CD4-positive, alpha-beta T cell treated with Interleukin-4 for 1 hour (primary cell): ENCODE measurements at regions not wholly inside any gene's neighbourhood (a gene's known extent, or its start where the extent isn't known, plus 50 kb on each side); places are given as distances from the start of the nearest gene placed in this dataset.
"Not testable (repeated sequence)": the region's sequence is repeated elsewhere in the genome, so short reads cannot be mapped to it uniquely, and the experiment has no call there.

ENCODE experiments used
- DNase-seq, 2 donors: peaks; one replicate each; pipeline ENCODE4 v3.0.0-alpha.2; 2020 to 2022

GRCh38 chr6:19892260-19892659 is 55.1 kb downstream of the ID4 start:
- no peak for DNase-seq

GRCh38 chr6:19895866-19896692 is 58.9 kb downstream of the ID4 start:
- DNase-seq: no peak

- DNase-seq: no peak
Observed at GRCh38 chr6:19896693-19897010, 59.5 kb downstream of the ID4 start.

- DNase-seq: no peak
Observed at GRCh38 chr6:19898141-19898740, 61.1 kb downstream of the ID4 start.

- no peak for DNase-seq
Observed at GRCh38 chr6:19902201-19902600, 65.0 kb downstream of the ID4 start.

GRCh38 chr6:19904408-19904807 is 67.2 kb downstream of the ID4 start:
- not testable (repeated sequence) for DNase-seq

- DNase-seq: no peak
Observed at GRCh38 chr6:19905584-19905983, 68.4 kb downstream of the ID4 start.

GRCh38 chr6:19906171-19906570 is 69.0 kb downstream of the ID4 start:
- DNase-seq: no peak

- DNase-seq: no peak
Observed at GRCh38 chr6:19911223-19911622, 74.1 kb downstream of the ID4 start.

GRCh38 chr6:19918436-19918835 is 81.3 kb downstream of the ID4 start:
- DNase-seq: no peak

- DNase-seq: no peak
Observed at GRCh38 chr6:19921786-19922185, 84.6 kb downstream of the ID4 start.

GRCh38 chr6:19925533-19925932 is 88.4 kb downstream of the ID4 start:
- DNase-seq: no peak

- no peak for DNase-seq
Observed at GRCh38 chr6:19928461-19928860, 91.3 kb downstream of the ID4 start.

- no peak for DNase-seq
Observed at GRCh38 chr6:19929312-19929711, 92.1 kb downstream of the ID4 start.

- DNase-seq: no peak
Observed at GRCh38 chr6:19934996-19935591, 97.9 kb downstream of the ID4 start.

GRCh38 chr6:19939321-19939720 is 102.2 kb downstream of the ID4 start:
- DNase-seq: not testable (repeated sequence)

- DNase-seq: not testable (repeated sequence)
Observed at GRCh38 chr6:19939926-19940325, 102.8 kb downstream of the ID4 start.

GRCh38 chr6:19943042-19943441 is 105.9 kb downstream of the ID4 start:
- no peak for DNase-seq

- no peak for DNase-seq
Observed at GRCh38 chr6:19945843-19946358, 108.7 kb downstream of the ID4 start.

- DNase-seq: no peak
Observed at GRCh38 chr6:19949155-19949554, 112.0 kb downstream of the ID4 start.

GRCh38 chr6:19964115-19964514 is 126.9 kb downstream of the ID4 start:
- no peak for DNase-seq

GRCh38 chr6:19968201-19968600 is 131.0 kb downstream of the ID4 start:
- DNase-seq: no peak

- no peak for DNase-seq
Observed at GRCh38 chr6:19972221-19972620, 135.1 kb downstream of the ID4 start.
